PFSK-1 (cell line): ENCODE measurements at regions not wholly inside any gene's neighbourhood (a gene's known extent, or its start where the extent isn't known, plus 50 kb on each side); places are given as distances from the start of the nearest gene placed in this dataset.

Experiments used
- FOXP2 ChIP-seq: optimal IDR thresholded peaks from 2 replicates; pipeline ENCODE3; 2011; ENCODE audit warnings: borderline replicate concordance, control low read depth, inconsistent platforms; ENCODE audit not compliant: insufficient read depth; ENCODE audit errors: extremely low read length, extremely low read depth
- POLR2AphosphoS5 ChIP-seq: IDR thresholded peaks from 2 replicates; pipeline ENCODE4 v1.6.1; 2012; ENCODE audit warnings: low read depth, mild to moderate bottlenecking, control low read depth, low read length, moderate library complexity
- REST ChIP-seq, 2 experiments: IDR thresholded peaks; 2 replicates each; pipeline versions ENCODE4 v1.6.1 to v1.8.0; 2011 to 2012; ENCODE audit warnings: low read depth in 2 of 2, low read length in 2 of 2, control low read depth in 1 of 2, inconsistent platforms in 1 of 2, mild to moderate bottlenecking in 1 of 2, moderate library complexity in 1 of 2; ENCODE audit not compliant: insufficient read depth in 1 of 2
- SIN3A ChIP-seq: IDR thresholded peaks from 2 replicates; pipeline ENCODE4 v1.6.1; 2012; ENCODE audit warnings: mild to moderate bottlenecking, low read length, moderate library complexity, borderline replicate concordance; ENCODE audit not compliant: insufficient read depth
- TAF1 ChIP-seq: IDR thresholded peaks from 2 replicates; pipeline ENCODE4 v1.6.1; 2012; ENCODE audit warnings: low read length, control low read depth, borderline replicate concordance; ENCODE audit not compliant: insufficient read depth

GRCh38 chr2:194730266-194730665 is 926.8 kb upstream of the SLC39A10 start:
- no peak for TF ChIP-seq POLR2AphosphoS5
- no peak for TF ChIP-seq REST (IDR thresholded peaks at IDR 0.05; ENCODE audit: insufficient read depth in 1 of 2, low read depth in 2 of 2, low read length in 2 of 2)
- no peak for TF ChIP-seq TAF1
- no peak for TF ChIP-seq SIN3A
- TF ChIP-seq FOXP2, result no peak
